Tibial nerve (tissue), 4 donors: ENCODE measurements at regions not wholly inside any gene's neighbourhood (a gene's known extent, or its start where the extent isn't known, plus 50 kb on each side); places are given as distances from the start of the nearest gene placed in this dataset.

Experiments
- DNase-seq, 2 donors: peaks; one replicate each; pipeline ENCODE4 v3.0.0-alpha.2; 2019; ENCODE audit warnings: low spot score in 2 of 2
- H3K27ac ChIP-seq, 4 donors: fragments of 200-600 bp; sonication (generic) in 3 of 4; one replicate each; pipeline ENCODE4 v1.5.1; 2017 to 2019; ENCODE audit warnings: mild to moderate bottlenecking in 1 of 4
- H3K27me3 ChIP-seq, 2 donors: fragments of 200-600 bp; sonication (generic) in 1 of 2; one replicate each; pipeline versions ENCODE4 v1.5.1 to v1.6.0; 2017 to 2019
- H3K36me3 ChIP-seq, 3 donors: fragments of 200-600 bp; sonication (generic); one replicate each; pipeline ENCODE4 v1.5.1; 2018 to 2019
- H3K4me1 ChIP-seq, 4 donors: fragments of 200-600 bp; sonication (generic) in 3 of 4; one replicate each; pipeline ENCODE4 v1.5.1; 2017 to 2019
- H3K4me3 ChIP-seq, 4 donors: fragments of 200-600 bp; sonication (generic) in 3 of 4; one replicate each; pipeline ENCODE4 v1.5.1; 2017 to 2019; ENCODE audit warnings: mild to moderate bottlenecking in 1 of 4, moderate library complexity in 1 of 4
- H3K9me3 ChIP-seq, 4 donors: fragments of 200-600 bp; sonication (generic) in 3 of 4; one replicate each; pipeline ENCODE4 v1.5.1; 2017 to 2019
- EP300 ChIP-seq, 2 donors: sonication (generic); formaldehyde crosslinking; IDR thresholded peaks; one replicate each; pipeline ENCODE4 v1.6.1; 2017; ENCODE audit warnings: antibody characterized with exemption in 2 of 2, mild to moderate bottlenecking in 1 of 2
- POLR2A ChIP-seq, 2 donors: fragments of 450-650 bp; IDR thresholded peaks; one replicate each; pipeline ENCODE4 v1.6.1; 2017; ENCODE audit warnings: antibody characterized with exemption in 2 of 2, mild to moderate bottlenecking in 2 of 2, moderate library complexity in 2 of 2
- WGBS, 2 donors: methylation state at CpG; one replicate each; pipeline ENCODE4 v1.1.5; 2018; 5-methylcytosine and 5-hydroxymethylcytosine counted together
- TF ChIP-seq, protein P1 (sequence below), 5 experiments: fragments of 200-600 bp in 3 of 5; fragments of 450-650 bp in 2 of 5; sonication (generic) in 3 of 5; IDR thresholded peaks; one replicate each; pipeline ENCODE4 v1.5.1; 2016 to 2019; ENCODE audit warnings: antibody characterized with exemption in 5 of 5, mild to moderate bottlenecking in 3 of 5, moderate library complexity in 2 of 5

- 84 to 90% methylated on average over 1 of the region's 1 CpG for WGBS, 2 donors
- H3K27me3 ChIP-seq = no peaks in the 10 kb centered on the region
- no peak for DNase-seq
- TF ChIP-seq, protein P1, sequence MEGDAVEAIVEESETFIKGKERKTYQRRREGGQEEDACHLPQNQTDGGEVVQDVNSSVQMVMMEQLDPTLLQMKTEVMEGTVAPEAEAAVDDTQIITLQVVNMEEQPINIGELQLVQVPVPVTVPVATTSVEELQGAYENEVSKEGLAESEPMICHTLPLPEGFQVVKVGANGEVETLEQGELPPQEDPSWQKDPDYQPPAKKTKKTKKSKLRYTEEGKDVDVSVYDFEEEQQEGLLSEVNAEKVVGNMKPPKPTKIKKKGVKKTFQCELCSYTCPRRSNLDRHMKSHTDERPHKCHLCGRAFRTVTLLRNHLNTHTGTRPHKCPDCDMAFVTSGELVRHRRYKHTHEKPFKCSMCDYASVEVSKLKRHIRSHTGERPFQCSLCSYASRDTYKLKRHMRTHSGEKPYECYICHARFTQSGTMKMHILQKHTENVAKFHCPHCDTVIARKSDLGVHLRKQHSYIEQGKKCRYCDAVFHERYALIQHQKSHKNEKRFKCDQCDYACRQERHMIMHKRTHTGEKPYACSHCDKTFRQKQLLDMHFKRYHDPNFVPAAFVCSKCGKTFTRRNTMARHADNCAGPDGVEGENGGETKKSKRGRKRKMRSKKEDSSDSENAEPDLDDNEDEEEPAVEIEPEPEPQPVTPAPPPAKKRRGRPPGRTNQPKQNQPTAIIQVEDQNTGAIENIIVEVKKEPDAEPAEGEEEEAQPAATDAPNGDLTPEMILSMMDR (IDR thresholded peaks at IDR 0.05) = no peak
- no peak for TF ChIP-seq POLR2A (IDR thresholded peaks at IDR 0.05)
- TF ChIP-seq EP300 (IDR thresholded peaks at IDR 0.05) = no peak
- no peaks in the 10 kb centered on the region for H3K9me3 ChIP-seq
- no peak overlapping the region for H3K4me3 ChIP-seq
- no peaks in the 10 kb centered on the region for H3K36me3 ChIP-seq
- no peak overlapping the region for H3K27ac ChIP-seq
- H3K4me1 ChIP-seq = no peaks in the 10 kb centered on the region
Measured at GRCh38 chr5:118447350-118447749, 541.0 kb downstream of the DTWD2 start.

- H3K4me3 ChIP-seq = no peak overlapping the region
- WGBS, 2 donors = 83 to 85% methylated on average over 2 of the region's 2 CpGs
- H3K27me3 ChIP-seq = no peaks in the 10 kb centered on the region
- H3K36me3 ChIP-seq = no peaks in the 10 kb centered on the region
- H3K27ac ChIP-seq = no peak overlapping the region
- TF ChIP-seq, protein P1 (IDR thresholded peaks at IDR 0.05) = no peak
- TF ChIP-seq POLR2A (IDR thresholded peaks at IDR 0.05) (no peak), EP300 (IDR thresholded peaks at IDR 0.05) (no peak)
- H3K9me3 ChIP-seq = no peaks in the 10 kb centered on the region
- H3K4me1 ChIP-seq = peaks cover 0 to 12% (median 0%) of the 10 kb centered on the region in 4 donors
- no peak for DNase-seq
Measured at GRCh38 chr5:118441956-118442355, 546.4 kb downstream of the DTWD2 start.

GRCh38 chr5:118441034-118441433 lies 547.3 kb downstream of the DTWD2 start:
- no peaks in the 10 kb centered on the region for H3K27me3 ChIP-seq
- no peak for TF ChIP-seq EP300 (IDR thresholded peaks at IDR 0.05)
- no peaks in the 10 kb centered on the region for H3K36me3 ChIP-seq
- 69 to 71% methylated on average over 4 of the region's 4 CpGs for WGBS, 2 donors
- H3K9me3 ChIP-seq = no peaks in the 10 kb centered on the region
- H3K4me1 ChIP-seq = peaks cover 0 to 12% (median 0%) of the 10 kb centered on the region in 4 donors
- no peak overlapping the region for H3K27ac ChIP-seq
- DNase-seq = no peak
- H3K4me3 ChIP-seq = no peak overlapping the region

DNA sequence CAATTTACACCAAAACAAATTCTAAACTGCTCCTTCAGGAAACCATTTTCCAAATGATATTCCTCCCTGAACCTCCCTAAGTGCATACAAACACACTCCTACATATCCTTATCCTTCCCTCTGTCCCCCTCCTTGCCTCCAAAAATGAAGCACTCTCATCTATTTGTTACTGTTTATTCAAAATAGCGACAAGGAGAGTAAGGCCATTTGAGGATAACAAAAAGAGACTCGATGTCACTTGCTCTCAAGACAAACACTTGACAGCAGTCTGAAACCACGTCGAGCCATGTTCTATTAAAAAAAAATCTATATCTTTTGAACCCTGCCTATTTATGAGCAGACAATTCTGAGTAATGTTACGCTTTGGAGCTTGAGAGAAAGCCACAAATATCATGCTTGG lies 547.9 kb downstream of the DTWD2 start:
- no peak for DNase-seq
- H3K36me3 ChIP-seq = no peaks in the 10 kb centered on the region
- H3K27me3 ChIP-seq = no peaks in the 10 kb centered on the region
- TF ChIP-seq POLR2A (IDR thresholded peaks at IDR 0.05) (no peak), EP300 (IDR thresholded peaks at IDR 0.05) (no peak)
- TF ChIP-seq, protein P1 (IDR thresholded peaks at IDR 0.05) = no peak
- H3K4me1 ChIP-seq = peaks cover 0 to 12% (median 0%) of the 10 kb centered on the region in 4 donors
- no peak overlapping the region for H3K4me3 ChIP-seq
- H3K27ac ChIP-seq = no peak overlapping the region
- WGBS, 2 donors = 36 to 40% methylated on average over 5 of the region's 5 CpGs
- no peaks in the 10 kb centered on the region for H3K9me3 ChIP-seq

DNA sequence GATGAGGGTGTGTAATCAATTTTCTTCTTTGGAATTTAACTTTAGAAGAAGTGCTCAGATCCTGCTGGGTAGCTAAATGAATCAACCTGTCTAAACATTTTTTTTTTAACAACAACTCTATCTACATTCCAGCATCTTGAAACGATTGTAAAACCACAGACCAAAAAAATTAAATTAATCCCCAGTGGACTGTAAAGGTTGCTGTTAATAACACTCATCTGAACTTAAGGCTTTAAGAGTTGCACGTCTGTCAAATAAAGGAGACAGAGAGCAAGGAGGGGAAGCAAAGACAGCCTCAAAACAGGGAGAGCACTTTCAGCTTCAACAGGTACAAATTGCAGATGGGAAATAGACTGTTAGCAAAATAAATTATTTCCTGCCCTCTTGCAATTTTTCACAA lies 548.5 kb downstream of the DTWD2 start:
- no peaks in the 10 kb centered on the region for H3K9me3 ChIP-seq
- TF ChIP-seq, protein P1 (IDR thresholded peaks at IDR 0.05) = no peak
- TF ChIP-seq POLR2A (IDR thresholded peaks at IDR 0.05) (no peak), EP300 (IDR thresholded peaks at IDR 0.05) (no peak)
- no peak overlapping the region for H3K4me3 ChIP-seq
- DNase-seq = no peak
- H3K27me3 ChIP-seq = no peaks in the 10 kb centered on the region
- H3K4me1 ChIP-seq = peaks cover 0 to 12% (median 0%) of the 10 kb centered on the region in 4 donors
- 28 to 35% methylated on average over 2 of the region's 2 CpGs for WGBS, 2 donors
- no peaks in the 10 kb centered on the region for H3K36me3 ChIP-seq
- no peak overlapping the region for H3K27ac ChIP-seq

- no peak for DNase-seq
- H3K27ac ChIP-seq = no peak overlapping the region
- no peaks in the 10 kb centered on the region for H3K9me3 ChIP-seq
- H3K36me3 ChIP-seq = no peaks in the 10 kb centered on the region
- WGBS, 2 donors = 76 to 82% methylated on average over 4 of the region's 4 CpGs
- H3K27me3 ChIP-seq = no peaks in the 10 kb centered on the region
- no peak overlapping the region for H3K4me3 ChIP-seq
- H3K4me1 ChIP-seq = peaks cover 0 to 4% (median 0%) of the 10 kb centered on the region in 4 donors
- TF ChIP-seq POLR2A (IDR thresholded peaks at IDR 0.05) (no peak), EP300 (IDR thresholded peaks at IDR 0.05) (no peak)
- TF ChIP-seq, protein P1 (IDR thresholded peaks at IDR 0.05) = no peak
Measured at GRCh38 chr5:118435131-118435530, 553.2 kb downstream of the DTWD2 start.
